K562 (cell line): ENCODE measurements at regions not wholly inside any gene's neighbourhood (a gene's known extent, or its start where the extent isn't known, plus 50 kb on each side); places are given as distances from the start of the nearest gene placed in this dataset.

Experiments used
- ATAC-seq: fragments of 200-7000 bp; cut with Tn5 transposase; 3 replicates; pipeline ENCODE4 v1.9.1; 2020; ENCODE audit warnings: moderate library complexity
- BruUV-seq: library from RNA; stranded (reverse); fragments of 400-500 nt; replicated peaks from 2 replicates; lab custom pipeline; 2021; lab: Mats Ljungman, UMichigan
- CTCF ChIA-PET: fragments of 300-600 bp; formaldehyde crosslinking; extraction: SDS; loops from one replicate; lab custom pipeline; 2021; ENCODE audit warnings: low intra/inter-chr PET ratio; lab: Yijun Ruan, JAX
- POLR2A ChIA-PET: fragments of 300-600, 350-650 bp; sonication (Branson Sonifier 250); formaldehyde crosslinking; extraction: SDS; loops from one replicate; lab custom pipeline; 2021; ENCODE audit warnings: antibody characterized with exemption, inconsistent platforms; lab: Yijun Ruan, JAX
- DNase-seq, 4 experiments: peaks; one replicate each; pipeline versions ENCODE4 v3.0.0 to v3.0.0-alpha.2; 2011 to 2018; ENCODE audit warnings: low spot score in 3 of 4, mixed read lengths in 3 of 4; ENCODE audit errors: extremely low read depth in 1 of 4
- FAIRE-seq: peaks from 2 replicates; lab custom pipeline; 2011; peaks lifted over from hg19 to GRCh38; lab: Jason Lieb, UNC
- H2AFZ ChIP-seq: 2 replicates; pipeline ENCODE4 v1.6.0; 2011; ENCODE audit warnings: low read depth, low read length, control low read depth, inconsistent platforms
- H3K27ac ChIP-seq: fragments of 200-600 bp; 3 replicates; pipeline ENCODE4 v1.8.0; 2011; ENCODE audit warnings: low read depth, mild to moderate bottlenecking, control low read depth, inconsistent platforms, low read length, moderate library complexity, mixed read lengths; ENCODE audit errors: extremely low read depth
- H3K27me3 ChIP-seq, 2 experiments: fragments of 300-600 bp in 1 of 2; 2 replicates in 1 of 2; 3 replicates in 1 of 2; pipeline versions ENCODE4 v1.6.0 to v1.8.0; 2011; ENCODE audit warnings: inconsistent platforms in 2 of 2, low read length in 2 of 2, mild to moderate bottlenecking in 1 of 2, mixed read lengths in 1 of 2, moderate library complexity in 1 of 2; ENCODE audit not compliant: control insufficient read depth in 2 of 2, insufficient read depth in 2 of 2
- H3K36me3 ChIP-seq: fragments of 300-600 bp; 3 replicates; pipeline ENCODE4 v1.8.0; 2011; ENCODE audit warnings: mild to moderate bottlenecking, low read length, inconsistent platforms; ENCODE audit not compliant: control insufficient read depth, insufficient read depth
- H3K4me1 ChIP-seq, 2 experiments: fragments of 200-600 bp in 1 of 2; replicated peaks in 1 of 2; 2 replicates in 1 of 2; 3 replicates in 1 of 2; pipeline versions ENCODE4 v1.5.1 to v1.8.0; 2011; ENCODE audit warnings: inconsistent platforms in 2 of 2, low read length in 2 of 2, mild to moderate bottlenecking in 1 of 2, mixed read lengths in 1 of 2, moderate library complexity in 1 of 2; ENCODE audit not compliant: control insufficient read depth in 2 of 2, insufficient read depth in 2 of 2
- H3K4me2 ChIP-seq: 2 replicates; pipeline ENCODE4 v1.6.1; 2011; ENCODE audit warnings: low read length, control low read depth, inconsistent platforms, mixed read lengths; ENCODE audit not compliant: insufficient read depth
- H3K4me3 ChIP-seq: fragments of 200-600 bp; sonication (generic), shearing (Covaris generic); 2 replicates; pipeline ENCODE4 v1.5.1; 2016; ENCODE audit warnings: control low read depth, inconsistent platforms
- H3K79me2 ChIP-seq: fragments of 200-600 bp; 3 replicates; pipeline ENCODE4 v1.8.0; 2011; ENCODE audit warnings: low read length, inconsistent platforms; ENCODE audit not compliant: control insufficient read depth, insufficient read depth
- H3K9ac ChIP-seq, 2 experiments: 2 replicates each; pipeline versions ENCODE4 v1.6.0 to v1.6.1; 2011; ENCODE audit warnings: low read depth in 2 of 2, low read length in 2 of 2, control low read depth in 1 of 2, inconsistent platforms in 1 of 2, mild to moderate bottlenecking in 1 of 2, mixed read lengths in 1 of 2; ENCODE audit not compliant: insufficient read depth in 1 of 2
- H3K9me1 ChIP-seq: one replicate; pipeline ENCODE4 v1.6.0; 2011; ENCODE audit warnings: inconsistent platforms, mild to moderate bottlenecking, low read length, moderate library complexity; ENCODE audit not compliant: control insufficient read depth, insufficient read depth
- H3K9me3 ChIP-seq: replicated peaks from 2 replicates; pipeline ENCODE4 v1.5.1; 2011; ENCODE audit warnings: low read depth, low read length, inconsistent platforms; ENCODE audit not compliant: control insufficient read depth, insufficient read depth
- H4K20me1 ChIP-seq: replicated peaks from 2 replicates; pipeline ENCODE4 v1.6.1; 2011; ENCODE audit warnings: low read length, inconsistent platforms, mixed read lengths; ENCODE audit not compliant: control insufficient read depth, insufficient read depth
- CEBPB ChIP-seq: fragments of 450-650 bp; IDR thresholded peaks from 2 replicates; pipeline ENCODE4 v1.6.1; 2016; ENCODE audit warnings: missing genetic modification characterization, missing compliant biosample characterization
- DMBX1 ChIP-seq: fragments of 250-450 bp; sonication (Bioruptor Pico); IDR thresholded peaks from 2 replicates; pipeline ENCODE4 v1.8.0; 2022; ENCODE audit warnings: inconsistent platforms, mild to moderate bottlenecking, moderate library complexity, borderline replicate concordance
- E2F1 ChIP-seq: sonication (generic); formaldehyde crosslinking; IDR thresholded peaks from 2 replicates; pipeline ENCODE4 v1.8.1; 2023; ENCODE audit warnings: mild to moderate bottlenecking, missing genetic modification reagents, moderate library complexity
- EHMT2 ChIP-seq: fragments of 450-650 bp; IDR thresholded peaks from 2 replicates; pipeline ENCODE4 v1.6.1; 2018; ENCODE audit warnings: antibody characterized with exemption
- HNRNPH1 ChIP-seq: fragments of 200-400 bp; formaldehyde crosslinking; optimal IDR thresholded peaks from 2 replicates; pipeline ENCODE3; 2017; ENCODE audit warnings: low read depth, mild to moderate bottlenecking, low read length, moderate library complexity
- ILF3 ChIP-seq: fragments of 450-650 bp; IDR thresholded peaks from 2 replicates; pipeline ENCODE4 v1.6.1; 2018; ENCODE audit warnings: antibody characterized with exemption, mild to moderate bottlenecking, moderate library complexity, borderline replicate concordance
- MAFF ChIP-seq: IDR thresholded peaks from 2 replicates; pipeline ENCODE4 v1.6.1; 2012; ENCODE audit warnings: low read length, improper control_type of control experiment
- MTA2 ChIP-seq: fragments of 450-650 bp; IDR thresholded peaks from 2 replicates; pipeline ENCODE4 v1.6.1; 2016; ENCODE audit warnings: low read depth
- MXD1 ChIP-seq: fragments of 250-450 bp; sonication (Bioruptor Pico); IDR thresholded peaks from 2 replicates; pipeline ENCODE4 v1.8.0; 2021; ENCODE audit warnings: borderline replicate concordance, mild to moderate bottlenecking, moderate library complexity; ENCODE audit not compliant: poor library complexity, severe bottlenecking
- NCOA4 ChIP-seq: fragments of 450-650 bp; IDR thresholded peaks from 2 replicates; pipeline ENCODE4 v1.6.1; 2018; ENCODE audit warnings: mild to moderate bottlenecking; ENCODE audit not compliant: partially characterized antibody
- SFPQ ChIP-seq: fragments of 200-400 bp; formaldehyde crosslinking; IDR thresholded peaks from 2 replicates; pipeline ENCODE4 v1.6.1; 2017; ENCODE audit warnings: mild to moderate bottlenecking, low read depth, low read length, moderate library complexity
- SMAD3 ChIP-seq: fragments of 450-650 bp; formaldehyde crosslinking; conservative IDR thresholded peaks from 2 replicates; pipeline ENCODE4 v1.4.0; 2020; ENCODE audit warnings: mild to moderate bottlenecking
- SMARCB1 ChIP-seq: IDR thresholded peaks from 2 replicates; pipeline ENCODE4 v1.6.1; 2011; ENCODE audit warnings: improper control_type of control experiment, low read depth; ENCODE audit not compliant: insufficient read length
- SNAPC5 ChIP-seq: fragments of 250-450 bp; sonication (Bioruptor Pico); IDR thresholded peaks from 2 replicates; pipeline ENCODE4 v1.8.0; 2021; ENCODE audit warnings: moderate library complexity, mild to moderate bottlenecking, inconsistent platforms
- in situ Hi-C: fragments of 300-500 bp; cut with MboI; formaldehyde crosslinking; loops from 4 replicates; pipeline ENCODE4 v1.15.0; 2018; ENCODE audit warnings: inconsistent platforms, mixed read lengths
- intact Hi-C: fragments of 100-400 bp; cut with micrococcal nuclease; formaldehyde crosslinking; loops from 2 replicates; pipeline ENCODE4 v1.14.2; 2022

GRCh38 chr2:57877811-57878170 lies 168.8 kb upstream of the VRK2 start:
- no peak overlapping the region for H2AFZ ChIP-seq
- in situ Hi-C loops (no loop called here), intact Hi-C loops (no loop called here)
- ChIA-PET CTCF (no interaction called here), POLR2A (no interaction called here)
- no peak overlapping the region for H3K4me2 ChIP-seq
- no peak for FAIRE-seq
- DNase-seq, result no peak
- H3K27me3 ChIP-seq, result no peaks in the 10 kb centered on the region
- H3K4me3 ChIP-seq, result no peak overlapping the region
- no peaks in the 10 kb centered on the region for H3K9me3 ChIP-seq
- H3K36me3 ChIP-seq, result no peaks in the 10 kb centered on the region
- H3K9ac ChIP-seq, result no peak overlapping the region
- no peaks in the 10 kb centered on the region for H3K4me1 ChIP-seq
- no peak for ATAC-seq
- H3K27ac ChIP-seq, result no peak overlapping the region
- H3K79me2 ChIP-seq, result no peaks in the 10 kb centered on the region
- no peak for TF ChIP-seq E2F1 (CRISPR knock-in tag)
- TF ChIP-seq NCOA4, result no peak
- no peak for TF ChIP-seq MXD1
- TF ChIP-seq SFPQ, result no peak
- no peak for TF ChIP-seq DMBX1 (CRISPR knock-in tag)
- TF ChIP-seq HNRNPH1, result no peak
- no peak for TF ChIP-seq ILF3
- TF ChIP-seq MTA2, result no peak
- no peak for TF ChIP-seq MAFF
- TF ChIP-seq EHMT2, result no peak
- TF ChIP-seq SNAPC5 (CRISPR knock-in tag), result no peak
- TF ChIP-seq SMARCB1, result no peak
- TF ChIP-seq CEBPB (tag), result no peak
- no peak for TF ChIP-seq SMAD3 (CRISPR knock-in tag)
- no TSS peak for BruUV-seq
- H4K20me1 ChIP-seq, result no peaks in the 10 kb centered on the region
- no peaks in the 10 kb centered on the region for H3K9me1 ChIP-seq
